ENCODE measurements at regions not wholly inside any gene's neighbourhood (a gene's known extent, or its start where the extent isn't known, plus 50 kb on each side); places are given as distances from the start of the nearest gene placed in this dataset.
"Not testable (repeated sequence)": the region's sequence is repeated elsewhere in the genome, so short reads cannot be mapped to it uniquely, and the experiment has no call there.

GRCh38 chrX:109782994-109783700 lies 50.1 kb upstream of the ACSL4 start:
- no peak for DNase-seq

GRCh38 chrX:109783701-109784079 lies 50.6 kb upstream of the ACSL4 start:
- DNase-seq, result no peak

- DNase-seq, result no peak
Observed at GRCh38 chrX:109785053-109785452, 52.0 kb upstream of the ACSL4 start.

GRCh38 chrX:109790511-109790910 lies 57.5 kb upstream of the ACSL4 start:
- DNase-seq, result not testable (repeated sequence)

- no peak for DNase-seq
Observed at GRCh38 chrX:109793191-109793590, 60.1 kb upstream of the ACSL4 start.

GRCh38 chrX:109795682-109796081 lies 62.6 kb upstream of the ACSL4 start:
- DNase-seq, result no peak

GRCh38 chrX:109797311-109797975 lies 64.4 kb upstream of the ACSL4 start:
- DNase-seq, result no peak

- DNase-seq, result no peak
Observed at GRCh38 chrX:109812236-109812635, 79.2 kb upstream of the ACSL4 start.

GRCh38 chrX:109813236-109813635 lies 80.2 kb upstream of the ACSL4 start:
- DNase-seq, result no peak

GRCh38 chrX:109818976-109819375 lies 85.9 kb upstream of the ACSL4 start:
- no peak for DNase-seq

GRCh38 chrX:109822861-109823260 lies 89.8 kb upstream of the ACSL4 start:
- no peak for DNase-seq

- no peak for DNase-seq
Observed at GRCh38 chrX:109826954-109827708, 94.1 kb upstream of the ACSL4 start.

GRCh38 chrX:109827772-109828171 lies 94.7 kb upstream of the ACSL4 start:
- DNase-seq, result no peak

GRCh38 chrX:109830157-109830703 lies 97.2 kb upstream of the ACSL4 start:
- no peak for DNase-seq

- no peak for DNase-seq
Observed at GRCh38 chrX:109830704-109831206, 97.7 kb upstream of the ACSL4 start.

- no peak for DNase-seq
Observed at GRCh38 chrX:109831326-109831985, 98.4 kb upstream of the ACSL4 start.

GRCh38 chrX:109839694-109840567 lies 106.9 kb upstream of the ACSL4 start:
- DNase-seq, result no peak

GRCh38 chrX:109840585-109840984 lies 107.5 kb upstream of the ACSL4 start:
- no peak for DNase-seq

- DNase-seq, result no peak
Observed at GRCh38 chrX:109841257-109841656, 108.2 kb upstream of the ACSL4 start.

GRCh38 chrX:109841869-109842579 lies 109.0 kb upstream of the ACSL4 start:
- no peak for DNase-seq

- no peak for DNase-seq
Observed at GRCh38 chrX:109842611-109843010, 109.6 kb upstream of the ACSL4 start.

All from CD4-positive, alpha-beta T cell treated with Interleukin-17A for 1 hour (primary cell).